ENCODE measurements at regions not wholly inside any gene's neighbourhood (a gene's known extent, or its start where the extent isn't known, plus 50 kb on each side); places are given as distances from the start of the nearest gene placed in this dataset.

DNA sequence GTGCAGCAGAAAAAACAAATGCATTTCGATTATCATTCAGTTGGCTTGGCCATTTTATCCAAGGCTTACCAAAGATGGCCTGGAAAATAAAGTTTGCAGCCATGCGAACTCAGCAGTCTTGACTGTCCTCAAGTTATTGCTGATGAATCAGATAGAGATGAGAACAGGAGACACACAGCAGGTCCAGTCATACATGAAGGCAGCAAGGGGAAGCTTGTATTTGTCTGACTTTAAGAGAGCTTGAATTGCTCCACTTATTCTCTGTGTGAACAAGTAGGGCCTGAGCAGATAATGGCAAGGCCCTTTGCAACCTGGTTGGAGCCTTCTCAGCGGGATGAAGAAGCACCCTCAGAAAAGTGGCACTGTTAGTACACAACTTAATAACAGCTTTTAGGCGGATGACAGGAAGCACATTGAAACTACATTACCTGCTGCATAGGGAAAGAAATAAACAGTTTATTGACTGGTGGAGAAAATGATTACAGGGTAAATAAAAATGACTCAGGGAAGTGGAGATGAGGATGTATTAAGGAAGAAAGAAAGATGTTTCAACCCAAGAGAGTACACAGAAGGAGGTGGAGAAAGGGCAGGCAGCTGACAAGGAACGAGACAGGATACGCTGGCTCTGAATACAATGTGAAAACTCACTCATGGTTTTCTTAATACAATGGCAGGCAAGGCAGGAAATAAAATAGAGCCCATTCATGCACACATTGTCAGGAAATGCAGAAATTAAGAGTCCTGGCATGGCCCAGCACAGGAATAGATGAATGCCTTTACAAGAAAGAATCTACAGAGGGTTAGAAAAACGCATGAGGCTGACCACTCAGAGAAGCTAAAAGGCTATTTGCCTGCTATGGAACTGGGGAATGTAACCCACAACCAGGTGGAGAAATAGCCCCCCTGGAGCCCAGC, 128.4 kb downstream of the GALC start:
- TF ChIP-seq, protein P1, sequence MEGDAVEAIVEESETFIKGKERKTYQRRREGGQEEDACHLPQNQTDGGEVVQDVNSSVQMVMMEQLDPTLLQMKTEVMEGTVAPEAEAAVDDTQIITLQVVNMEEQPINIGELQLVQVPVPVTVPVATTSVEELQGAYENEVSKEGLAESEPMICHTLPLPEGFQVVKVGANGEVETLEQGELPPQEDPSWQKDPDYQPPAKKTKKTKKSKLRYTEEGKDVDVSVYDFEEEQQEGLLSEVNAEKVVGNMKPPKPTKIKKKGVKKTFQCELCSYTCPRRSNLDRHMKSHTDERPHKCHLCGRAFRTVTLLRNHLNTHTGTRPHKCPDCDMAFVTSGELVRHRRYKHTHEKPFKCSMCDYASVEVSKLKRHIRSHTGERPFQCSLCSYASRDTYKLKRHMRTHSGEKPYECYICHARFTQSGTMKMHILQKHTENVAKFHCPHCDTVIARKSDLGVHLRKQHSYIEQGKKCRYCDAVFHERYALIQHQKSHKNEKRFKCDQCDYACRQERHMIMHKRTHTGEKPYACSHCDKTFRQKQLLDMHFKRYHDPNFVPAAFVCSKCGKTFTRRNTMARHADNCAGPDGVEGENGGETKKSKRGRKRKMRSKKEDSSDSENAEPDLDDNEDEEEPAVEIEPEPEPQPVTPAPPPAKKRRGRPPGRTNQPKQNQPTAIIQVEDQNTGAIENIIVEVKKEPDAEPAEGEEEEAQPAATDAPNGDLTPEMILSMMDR (IDR thresholded peaks at IDR 0.05) = no peak
- no peak for TF ChIP-seq POLR2AphosphoS5 (IDR thresholded peaks at IDR 0.05)

All from breast epithelium (tissue), 3 donors.